ENCODE measurements at regions not wholly inside any gene's neighbourhood (a gene's known extent, or its start where the extent isn't known, plus 50 kb on each side); places are given as distances from the start of the nearest gene placed in this dataset.

DNA sequence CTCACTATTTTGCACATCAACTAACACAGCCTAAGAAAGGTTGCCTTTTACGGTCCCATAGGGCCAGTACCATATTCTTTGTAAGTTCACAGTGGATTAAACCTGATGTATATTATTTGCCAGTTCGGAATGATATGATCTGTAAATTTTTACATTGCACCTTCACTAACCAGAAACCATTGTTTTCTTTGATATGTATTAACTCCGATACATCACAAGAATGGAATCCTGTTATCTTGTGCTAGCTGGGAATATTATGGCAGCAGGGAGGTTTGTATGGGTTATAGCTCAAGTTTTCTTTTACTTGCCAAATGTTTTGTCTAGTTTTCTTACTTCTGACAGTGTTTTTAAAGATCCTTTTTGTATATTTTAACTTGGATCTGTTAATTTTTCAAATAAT lies 51.4 kb upstream of the S1PR1 start:
- no peak overlapping the region for H3K4me3 ChIP-seq (ENCODE audit: control insufficient read depth in 1 of 7, extremely low read depth in 1 of 7, insufficient read depth in 4 of 7, low read depth in 2 of 7, low read length in 6 of 7)
- no peaks in the 10 kb centered on the region for H3K27me3 ChIP-seq (replicated peaks in 2 of 5; ENCODE audit: control insufficient read depth in 4 of 5, insufficient read depth in 5 of 5, low read length in 4 of 5)
- no peak overlapping the region for H3K27ac ChIP-seq (ENCODE audit: insufficient read depth in 1 of 2, low read depth in 1 of 2, low read length in 2 of 2, poor library complexity in 1 of 2, severe bottlenecking in 2 of 2)
- DNase-seq, result no peak
- no peaks in the 10 kb centered on the region for H3K36me3 ChIP-seq (ENCODE audit: control insufficient read depth in 4 of 4, insufficient read depth in 4 of 4, low read length in 3 of 4)
- no CpG with 5 or more reads among the region's 3 CpGs for WGBS (ENCODE audit: insufficient coverage)
- peaks cover 0 to 21% (median 10%) of the 10 kb centered on the region in 4 experiments for H3K4me1 ChIP-seq (ENCODE audit: control extremely low read depth in 1 of 4, control insufficient read depth in 4 of 4, insufficient read depth in 4 of 4, low read length in 3 of 4)
- H3K9me3 ChIP-seq (ENCODE audit: control extremely low read depth in 1 of 5, control insufficient read depth in 4 of 5, insufficient read depth in 2 of 5, low read depth in 1 of 5, low read length in 4 of 5), result no peaks in the 10 kb centered on the region
- ChIA-PET POLR2A (no interaction called here), CTCF (interaction anchor here (1.5 kb wide), 1 partner anchor 9 kb away, joined by 3 read pairs; no protein-coding TSS in a partner anchor)

DNA sequence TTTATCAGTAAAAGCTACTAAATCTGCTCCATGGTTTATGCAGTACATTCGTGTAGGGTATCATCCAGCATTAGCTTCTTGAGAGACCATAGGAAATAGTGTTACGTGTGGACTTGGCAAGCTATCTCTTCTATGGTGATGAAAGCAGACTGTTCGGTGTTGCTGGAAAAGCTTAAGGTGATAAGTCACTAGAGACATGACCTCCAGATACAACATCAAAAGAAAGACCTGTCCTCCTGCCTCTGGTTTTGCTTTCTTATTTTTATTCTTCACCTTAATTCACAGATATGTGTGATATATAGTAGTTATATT lies 53.5 kb upstream of the S1PR1 start:
- H3K27ac ChIP-seq (ENCODE audit: insufficient read depth in 1 of 2, low read depth in 1 of 2, low read length in 2 of 2, poor library complexity in 1 of 2, severe bottlenecking in 2 of 2), result no peak overlapping the region

DNA sequence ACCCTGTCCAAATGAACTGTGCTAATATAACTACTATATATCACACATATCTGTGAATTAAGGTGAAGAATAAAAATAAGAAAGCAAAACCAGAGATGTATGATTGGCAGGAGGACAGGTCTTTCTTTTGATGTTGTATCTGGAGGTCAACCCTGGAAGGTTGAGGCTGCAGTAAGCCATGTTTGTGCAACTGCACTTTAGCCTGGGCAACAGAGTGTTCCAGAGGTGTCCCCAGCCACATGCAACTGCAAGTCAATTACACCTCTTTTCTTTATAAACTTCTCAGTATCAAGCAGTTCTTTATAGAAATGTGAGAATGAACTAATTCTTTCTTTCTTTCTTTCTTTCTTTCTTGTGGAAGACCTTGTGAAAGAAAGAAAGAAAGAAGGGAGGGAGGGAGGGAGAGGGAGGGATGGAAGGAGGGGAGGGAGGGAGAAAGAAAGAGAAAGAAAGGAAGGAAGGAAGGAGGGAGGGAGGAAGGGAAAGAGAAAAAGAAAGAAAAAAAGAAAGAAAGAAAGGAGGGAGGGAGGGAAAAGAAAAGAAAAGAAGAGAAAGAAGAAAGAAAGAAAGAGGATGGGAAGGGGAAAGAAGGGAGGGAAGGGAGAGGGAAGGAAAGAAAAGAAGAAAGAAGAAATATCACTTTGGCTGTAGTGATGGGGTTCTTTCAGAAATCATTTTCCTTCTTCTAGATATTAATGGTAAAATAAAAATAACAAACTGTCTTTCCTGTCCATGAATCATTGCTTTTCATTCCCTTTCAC lies 54.0 kb upstream of the S1PR1 start:
- Histone ChIP-seq H3K27me3 (replicated peaks in 2 of 5; ENCODE audit: control insufficient read depth in 4 of 5, insufficient read depth in 5 of 5, low read length in 4 of 5) (no peaks in the 10 kb centered on the region), H3K36me3 (ENCODE audit: control insufficient read depth in 4 of 4, insufficient read depth in 4 of 4, low read length in 3 of 4) (no peaks in the 10 kb centered on the region), H3K4me1 (ENCODE audit: control extremely low read depth in 1 of 4, control insufficient read depth in 4 of 4, insufficient read depth in 4 of 4, low read length in 3 of 4) (peaks cover 0 to 23% (median 10%) of the 10 kb centered on the region in 4 experiments), H3K27ac (ENCODE audit: insufficient read depth in 1 of 2, low read depth in 1 of 2, low read length in 2 of 2, poor library complexity in 1 of 2, severe bottlenecking in 2 of 2) (no peak overlapping the region), H3K4me3 (ENCODE audit: control insufficient read depth in 1 of 7, extremely low read depth in 1 of 7, insufficient read depth in 4 of 7, low read depth in 2 of 7, low read length in 6 of 7) (no peak overlapping the region), H3K9me3 (ENCODE audit: control extremely low read depth in 1 of 5, control insufficient read depth in 4 of 5, insufficient read depth in 2 of 5, low read depth in 1 of 5, low read length in 4 of 5) (no peaks in the 10 kb centered on the region)
- no peak for DNase-seq
- ChIA-PET CTCF (interaction anchor here (1.1 to 1.4 kb wide), 2 partner anchors 45 kb away, joined by 3 read pairs; no protein-coding TSS in a partner anchor), POLR2A (no interaction called here)

More for the DNA sequence above, 53.5 kb upstream of the S1PR1 start:
- no peaks in the 10 kb centered on the region for H3K9me3 ChIP-seq (ENCODE audit: control extremely low read depth in 1 of 5, control insufficient read depth in 4 of 5, insufficient read depth in 2 of 5, low read depth in 1 of 5, low read length in 4 of 5)
- 61% methylated on average over 2 of the region's 3 CpGs for WGBS (ENCODE audit: insufficient coverage)
- H3K4me3 ChIP-seq (ENCODE audit: control insufficient read depth in 1 of 7, extremely low read depth in 1 of 7, insufficient read depth in 4 of 7, low read depth in 2 of 7, low read length in 6 of 7), result no peak overlapping the region
- H3K36me3 ChIP-seq (ENCODE audit: control insufficient read depth in 4 of 4, insufficient read depth in 4 of 4, low read length in 3 of 4), result no peaks in the 10 kb centered on the region
- CTCF ChIA-PET, result interaction anchor here (1.1 to 1.4 kb wide), 2 partner anchors 44 to 45 kb away, joined by 3 read pairs; no protein-coding TSS in a partner anchor
- no peaks in the 10 kb centered on the region for H3K27me3 ChIP-seq (replicated peaks in 2 of 5; ENCODE audit: control insufficient read depth in 4 of 5, insufficient read depth in 5 of 5, low read length in 4 of 5)
- no peak for DNase-seq
- POLR2A ChIA-PET, result no interaction called here
- peaks cover 0 to 28% (median 14%) of the 10 kb centered on the region in 4 experiments for H3K4me1 ChIP-seq (ENCODE audit: control extremely low read depth in 1 of 4, control insufficient read depth in 4 of 4, insufficient read depth in 4 of 4, low read length in 3 of 4)

DNA sequence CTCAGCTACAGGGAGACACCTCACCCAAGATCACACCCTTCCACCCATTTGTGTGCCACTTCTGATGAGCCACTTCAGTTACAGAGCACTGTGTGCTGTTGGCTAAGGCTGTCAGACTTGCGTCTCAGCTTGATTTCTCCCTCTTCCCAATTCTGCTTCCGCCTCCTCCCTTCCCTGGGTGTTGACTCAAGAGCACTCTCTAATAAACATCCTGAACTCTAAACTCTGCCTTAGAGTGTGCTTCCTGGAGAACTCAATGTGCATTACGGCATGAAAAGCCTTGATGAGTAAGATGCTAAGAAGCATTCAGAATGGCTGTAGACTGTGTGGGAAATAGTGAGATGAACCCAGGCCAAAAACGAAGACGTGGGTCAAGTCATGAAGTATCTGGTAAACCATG lies 54.9 kb upstream of the S1PR1 start:
- H3K4me1 ChIP-seq (ENCODE audit: control extremely low read depth in 1 of 4, control insufficient read depth in 4 of 4, insufficient read depth in 4 of 4, low read length in 3 of 4), result peaks cover 0 to 16% (median 4%) of the 10 kb centered on the region in 4 experiments
- H3K9me3 ChIP-seq (ENCODE audit: control extremely low read depth in 1 of 5, control insufficient read depth in 4 of 5, insufficient read depth in 2 of 5, low read depth in 1 of 5, low read length in 4 of 5), result no peaks in the 10 kb centered on the region
- H3K27me3 ChIP-seq (replicated peaks in 2 of 5; ENCODE audit: control insufficient read depth in 4 of 5, insufficient read depth in 5 of 5, low read length in 4 of 5), result no peaks in the 10 kb centered on the region
- WGBS (ENCODE audit: insufficient coverage), result 100% methylated on average over 5 of the region's 5 CpGs
- H3K36me3 ChIP-seq (ENCODE audit: control insufficient read depth in 4 of 4, insufficient read depth in 4 of 4, low read length in 3 of 4), result no peaks in the 10 kb centered on the region
- POLR2A ChIA-PET, result no interaction called here
- H3K27ac ChIP-seq (ENCODE audit: insufficient read depth in 1 of 2, low read depth in 1 of 2, low read length in 2 of 2, poor library complexity in 1 of 2, severe bottlenecking in 2 of 2), result no peak overlapping the region
- CTCF ChIA-PET, result interaction anchor here (0.6 kb wide), 1 partner anchor 42 kb away, joined by 4 read pairs; no protein-coding TSS in a partner anchor
- H3K4me3 ChIP-seq (ENCODE audit: control insufficient read depth in 1 of 7, extremely low read depth in 1 of 7, insufficient read depth in 4 of 7, low read depth in 2 of 7, low read length in 6 of 7), result no peak overlapping the region
- no peak for DNase-seq

DNA sequence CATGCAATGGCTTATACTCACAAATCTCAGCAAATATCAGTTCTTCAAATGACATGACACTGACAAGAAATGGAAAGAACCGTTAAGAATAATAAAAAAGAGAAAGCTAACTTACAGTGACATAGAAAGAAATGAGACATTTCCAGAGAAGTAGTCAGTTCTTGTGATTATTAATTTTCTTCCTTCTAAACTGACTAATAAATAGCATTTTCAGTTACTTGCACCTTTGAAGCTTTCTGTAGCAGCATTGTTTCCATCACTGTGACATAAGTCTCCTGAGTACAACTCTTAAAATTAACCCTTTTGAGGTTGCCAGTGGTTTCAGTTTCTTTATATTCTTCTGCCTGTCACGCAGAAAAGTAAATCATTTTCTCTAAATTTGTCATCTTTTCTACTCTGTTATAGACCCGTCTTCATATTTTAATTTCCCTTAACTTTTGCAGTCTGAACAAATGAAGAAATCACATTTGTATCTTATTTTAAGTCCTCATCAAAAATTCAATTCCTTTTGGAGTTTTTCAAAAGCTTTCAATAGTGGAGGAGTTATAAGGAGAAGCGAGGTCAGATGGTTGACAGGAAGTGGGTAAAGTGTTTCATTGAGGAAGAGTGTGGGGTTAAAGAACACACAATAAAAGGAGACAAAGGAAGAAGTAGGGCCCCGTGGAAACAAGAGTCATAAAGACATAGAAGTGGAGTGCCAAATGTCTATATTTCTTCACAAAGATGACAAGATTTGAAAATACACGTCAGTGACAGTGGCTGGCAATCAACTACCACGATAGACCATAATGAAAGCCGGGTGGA lies 57.9 kb upstream of the S1PR1 start:
- Histone ChIP-seq H3K27me3 (replicated peaks in 2 of 5; ENCODE audit: control insufficient read depth in 4 of 5, insufficient read depth in 5 of 5, low read length in 4 of 5) (no peaks in the 10 kb centered on the region), H3K27ac (ENCODE audit: insufficient read depth in 1 of 2, low read depth in 1 of 2, low read length in 2 of 2, poor library complexity in 1 of 2, severe bottlenecking in 2 of 2) (no peak overlapping the region), H3K36me3 (ENCODE audit: control insufficient read depth in 4 of 4, insufficient read depth in 4 of 4, low read length in 3 of 4) (no peaks in the 10 kb centered on the region), H3K4me1 (ENCODE audit: control extremely low read depth in 1 of 4, control insufficient read depth in 4 of 4, insufficient read depth in 4 of 4, low read length in 3 of 4) (peaks cover 0 to 13% (median 4%) of the 10 kb centered on the region in 4 experiments), H3K4me3 (ENCODE audit: control insufficient read depth in 1 of 7, extremely low read depth in 1 of 7, insufficient read depth in 4 of 7, low read depth in 2 of 7, low read length in 6 of 7) (no peak overlapping the region), H3K9me3 (ENCODE audit: control extremely low read depth in 1 of 5, control insufficient read depth in 4 of 5, insufficient read depth in 2 of 5, low read depth in 1 of 5, low read length in 4 of 5) (no peaks in the 10 kb centered on the region)
- DNase-seq, result peak in 2 of 3 donors; percentile 17 to 26
- ChIA-PET POLR2A (no interaction called here), CTCF (interaction anchor here (1.4 kb wide), 2 partner anchors 12 to 37 kb away, joined by 3 read pairs; no protein-coding TSS in a partner anchor)
- WGBS (ENCODE audit: insufficient coverage), result 39% methylated on average over 5 of the region's 8 CpGs

DNA sequence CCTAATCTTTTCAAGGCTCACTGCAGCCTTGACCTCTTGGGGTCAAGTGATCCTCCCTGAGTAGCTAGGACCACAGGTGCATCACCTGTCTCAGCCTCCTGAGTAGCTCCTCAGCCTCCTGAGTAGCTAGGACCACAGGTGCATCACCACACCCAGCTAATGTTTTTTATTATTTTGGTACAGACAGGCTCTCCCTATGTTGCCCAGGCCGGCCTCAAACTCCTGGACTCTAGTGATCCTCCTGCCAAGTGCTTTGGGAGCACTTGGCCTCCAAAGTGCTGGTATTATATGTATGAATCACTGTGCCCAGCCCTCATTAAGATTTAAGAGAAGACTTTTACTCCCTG lies 58.5 kb upstream of the S1PR1 start:
- Histone ChIP-seq H3K9me3 (ENCODE audit: control extremely low read depth in 1 of 5, control insufficient read depth in 4 of 5, insufficient read depth in 2 of 5, low read depth in 1 of 5, low read length in 4 of 5) (no peaks in the 10 kb centered on the region), H3K36me3 (ENCODE audit: control insufficient read depth in 4 of 4, insufficient read depth in 4 of 4, low read length in 3 of 4) (no peaks in the 10 kb centered on the region), H3K4me1 (ENCODE audit: control extremely low read depth in 1 of 4, control insufficient read depth in 4 of 4, insufficient read depth in 4 of 4, low read length in 3 of 4) (peaks cover 0 to 13% (median 4%) of the 10 kb centered on the region in 4 experiments), H3K4me3 (ENCODE audit: control insufficient read depth in 1 of 7, extremely low read depth in 1 of 7, insufficient read depth in 4 of 7, low read depth in 2 of 7, low read length in 6 of 7) (no peak overlapping the region), H3K27me3 (replicated peaks in 2 of 5; ENCODE audit: control insufficient read depth in 4 of 5, insufficient read depth in 5 of 5, low read length in 4 of 5) (no peaks in the 10 kb centered on the region), H3K27ac (ENCODE audit: insufficient read depth in 1 of 2, low read depth in 1 of 2, low read length in 2 of 2, poor library complexity in 1 of 2, severe bottlenecking in 2 of 2) (no peak overlapping the region)
- no peak for DNase-seq
- POLR2A ChIA-PET, result no interaction called here
- WGBS (ENCODE audit: insufficient coverage), result no CpG with 5 or more reads among the region's 1 CpG
- CTCF ChIA-PET, result interaction anchor here (1.4 kb wide), 1 partner anchor 13 kb away, joined by 3 read pairs; no protein-coding TSS in a partner anchor

DNA sequence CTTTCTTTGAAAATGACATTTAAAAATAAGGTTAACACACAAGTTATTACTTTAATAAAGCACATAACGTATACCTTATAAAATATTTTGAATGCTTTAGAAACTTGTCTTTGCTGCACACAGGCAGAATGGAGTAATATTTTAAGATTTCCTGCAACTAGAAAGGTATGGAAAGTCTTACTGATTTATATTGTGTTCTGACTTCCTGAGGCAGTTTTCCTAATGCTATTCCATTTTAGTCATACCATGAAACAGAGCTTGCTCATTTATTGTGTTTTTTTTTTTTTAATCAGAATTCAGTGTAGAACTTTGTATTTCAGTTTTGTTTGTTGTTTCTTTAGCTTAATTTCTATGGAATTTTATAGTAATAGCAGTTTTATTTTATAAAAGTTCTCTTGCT lies 60.9 kb upstream of the S1PR1 start:
- Histone ChIP-seq H3K9me3 (ENCODE audit: control extremely low read depth in 1 of 5, control insufficient read depth in 4 of 5, insufficient read depth in 2 of 5, low read depth in 1 of 5, low read length in 4 of 5) (no peaks in the 10 kb centered on the region), H3K27me3 (replicated peaks in 2 of 5; ENCODE audit: control insufficient read depth in 4 of 5, insufficient read depth in 5 of 5, low read length in 4 of 5) (no peaks in the 10 kb centered on the region), H3K36me3 (ENCODE audit: control insufficient read depth in 4 of 4, insufficient read depth in 4 of 4, low read length in 3 of 4) (no peaks in the 10 kb centered on the region), H3K27ac (ENCODE audit: insufficient read depth in 1 of 2, low read depth in 1 of 2, low read length in 2 of 2, poor library complexity in 1 of 2, severe bottlenecking in 2 of 2) (no peak overlapping the region), H3K4me1 (ENCODE audit: control extremely low read depth in 1 of 4, control insufficient read depth in 4 of 4, insufficient read depth in 4 of 4, low read length in 3 of 4) (peaks cover 0 to 13% (median 4%) of the 10 kb centered on the region in 4 experiments), H3K4me3 (ENCODE audit: control insufficient read depth in 1 of 7, extremely low read depth in 1 of 7, insufficient read depth in 4 of 7, low read depth in 2 of 7, low read length in 6 of 7) (no peak overlapping the region)
- DNase-seq, result no peak
- ChIA-PET POLR2A (no interaction called here), CTCF (interaction anchor here (0.6 kb wide), 1 partner anchor 152 kb away, joined by 3 read pairs; no protein-coding TSS in a partner anchor)
- no CpG with 5 or more reads among the region's 1 CpG for WGBS (ENCODE audit: insufficient coverage)
